ENCODE measurements at regions not wholly inside any gene's neighbourhood (a gene's known extent, or its start where the extent isn't known, plus 50 kb on each side); places are given as distances from the start of the nearest gene placed in this dataset.

DNA sequence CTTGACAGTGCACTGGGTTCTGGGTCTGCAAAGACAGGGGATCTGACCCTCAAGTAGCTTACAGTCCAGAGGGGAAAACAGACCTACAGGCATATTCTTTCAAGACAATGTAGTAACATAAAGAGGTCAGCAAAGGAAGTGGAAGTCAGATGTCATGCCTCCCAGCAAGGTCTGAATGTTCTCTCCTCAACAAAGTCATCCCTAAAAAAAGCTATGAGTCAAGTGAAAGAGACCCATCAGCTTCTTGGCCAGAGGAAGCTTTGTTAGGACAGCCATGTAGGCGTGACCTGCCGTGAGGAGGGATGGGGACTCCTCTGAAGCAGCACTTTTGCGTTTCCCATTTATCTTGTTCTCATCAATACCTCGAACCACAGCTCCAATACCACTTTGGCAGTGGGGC is 331.6 kb upstream of the NR2F2 start (continued):
- TF ChIP-seq MXI1 (IDR thresholded peaks at IDR 0.05; ENCODE audit: low read depth, low read length), result no peak

DNA sequence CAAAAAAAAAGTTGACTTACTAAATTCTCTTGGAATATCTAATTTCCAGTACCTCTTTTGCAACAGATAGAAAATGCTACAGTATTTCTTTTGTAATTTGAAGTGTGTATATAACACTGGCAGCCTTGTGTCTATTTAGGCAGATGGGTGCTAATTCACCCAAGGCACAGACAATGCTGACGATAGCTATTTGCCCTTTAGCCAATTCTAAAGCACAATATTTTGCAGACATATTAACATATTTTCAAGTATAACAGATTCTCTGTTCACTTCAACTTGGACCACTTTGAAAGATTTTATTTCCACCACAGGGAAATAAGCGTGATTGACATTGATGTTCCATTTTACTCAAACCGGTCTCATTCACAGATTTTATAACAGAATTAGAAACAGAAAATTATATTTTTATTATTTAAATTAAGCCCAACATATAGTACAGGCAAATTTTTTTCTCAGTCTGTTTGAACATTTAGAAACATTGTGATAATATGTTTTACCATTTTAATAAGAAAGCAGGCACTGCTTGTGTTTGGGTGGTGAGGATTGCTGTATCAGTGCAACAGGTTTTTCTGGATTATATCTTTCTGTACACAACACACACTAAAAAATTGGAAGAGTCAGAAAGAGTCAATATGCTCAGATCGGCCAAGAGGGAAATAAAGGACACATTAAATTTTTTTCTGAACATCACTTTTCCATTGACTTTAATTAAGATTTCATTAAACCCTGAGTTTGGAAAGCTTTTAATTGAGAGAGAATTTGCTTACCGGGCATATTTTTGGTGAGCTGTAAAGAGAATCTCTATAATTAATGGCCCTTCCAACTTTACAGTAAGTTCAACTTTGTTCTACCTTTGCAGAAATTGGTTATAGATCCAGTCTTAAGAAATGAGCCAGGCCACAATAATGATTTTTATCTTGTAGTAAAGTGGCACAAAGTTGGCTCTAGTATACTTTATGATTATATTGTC is 327.3 kb upstream of the NR2F2 start:
- Histone ChIP-seq H3K9me3 (no peaks in the 10 kb centered on the region), H3K4me1 (ENCODE audit: control insufficient read depth in 1 of 2, insufficient read depth in 2 of 2, low read depth in 1 of 2, low read length in 1 of 2) (no peaks in the 10 kb centered on the region), H3K9me2 (no peaks in the 10 kb centered on the region), H3K36me3 (replicated peaks in 1 of 2; ENCODE audit: control insufficient read depth in 1 of 2, insufficient read depth in 2 of 2, low read length in 1 of 2) (no peaks in the 10 kb centered on the region), H3K4me2 (no peak overlapping the region), H3K79me2 (ENCODE audit: insufficient read depth) (no peaks in the 10 kb centered on the region), H3F3A (replicated peaks; ENCODE audit: insufficient read depth) (no peaks in the 10 kb centered on the region), H3K9ac (no peak overlapping the region), H3K27me3 (ENCODE audit: insufficient read depth) (no peaks in the 10 kb centered on the region), H4K20me1 (ENCODE audit: insufficient read depth) (no peaks in the 10 kb centered on the region), H3K27ac (ENCODE audit: low read depth in 2 of 2, low read length in 1 of 2) (no peak overlapping the region), H3K4me3 (ENCODE audit: low read depth in 2 of 2, low read length in 1 of 2) (no peak overlapping the region), H2AFZ (ENCODE audit: low read depth) (no peak overlapping the region)
- TF ChIP-seq RCOR1 (IDR thresholded peaks at IDR 0.05; ENCODE audit: low read length) (no peak), CHD2 (IDR thresholded peaks at IDR 0.05; ENCODE audit: low read length, partially characterized antibody) (no peak), RFX5 (IDR thresholded peaks at IDR 0.05; ENCODE audit: low read length) (no peak), TCF12 (IDR thresholded peaks at IDR 0.05) (no peak), POLR2AphosphoS5 (IDR thresholded peaks at IDR 0.05; ENCODE audit: low read depth, low read length) (no peak), EZH2phosphoT487 (IDR thresholded peaks at IDR 0.05; ENCODE audit: borderline replicate concordance, low read depth) (no peak), RAD21 (IDR thresholded peaks at IDR 0.05; ENCODE audit: low read length) (no peak), GATA2 (CRISPR knock-in tag; IDR thresholded peaks at IDR 0.05) (no peak), FOSL2 (IDR thresholded peaks at IDR 0.05; ENCODE audit: borderline replicate concordance, low read depth) (no peak), TAF1 (IDR thresholded peaks at IDR 0.05; ENCODE audit: borderline replicate concordance, low read depth, low read length) (no peak)
- TF ChIP-seq, protein P1, sequence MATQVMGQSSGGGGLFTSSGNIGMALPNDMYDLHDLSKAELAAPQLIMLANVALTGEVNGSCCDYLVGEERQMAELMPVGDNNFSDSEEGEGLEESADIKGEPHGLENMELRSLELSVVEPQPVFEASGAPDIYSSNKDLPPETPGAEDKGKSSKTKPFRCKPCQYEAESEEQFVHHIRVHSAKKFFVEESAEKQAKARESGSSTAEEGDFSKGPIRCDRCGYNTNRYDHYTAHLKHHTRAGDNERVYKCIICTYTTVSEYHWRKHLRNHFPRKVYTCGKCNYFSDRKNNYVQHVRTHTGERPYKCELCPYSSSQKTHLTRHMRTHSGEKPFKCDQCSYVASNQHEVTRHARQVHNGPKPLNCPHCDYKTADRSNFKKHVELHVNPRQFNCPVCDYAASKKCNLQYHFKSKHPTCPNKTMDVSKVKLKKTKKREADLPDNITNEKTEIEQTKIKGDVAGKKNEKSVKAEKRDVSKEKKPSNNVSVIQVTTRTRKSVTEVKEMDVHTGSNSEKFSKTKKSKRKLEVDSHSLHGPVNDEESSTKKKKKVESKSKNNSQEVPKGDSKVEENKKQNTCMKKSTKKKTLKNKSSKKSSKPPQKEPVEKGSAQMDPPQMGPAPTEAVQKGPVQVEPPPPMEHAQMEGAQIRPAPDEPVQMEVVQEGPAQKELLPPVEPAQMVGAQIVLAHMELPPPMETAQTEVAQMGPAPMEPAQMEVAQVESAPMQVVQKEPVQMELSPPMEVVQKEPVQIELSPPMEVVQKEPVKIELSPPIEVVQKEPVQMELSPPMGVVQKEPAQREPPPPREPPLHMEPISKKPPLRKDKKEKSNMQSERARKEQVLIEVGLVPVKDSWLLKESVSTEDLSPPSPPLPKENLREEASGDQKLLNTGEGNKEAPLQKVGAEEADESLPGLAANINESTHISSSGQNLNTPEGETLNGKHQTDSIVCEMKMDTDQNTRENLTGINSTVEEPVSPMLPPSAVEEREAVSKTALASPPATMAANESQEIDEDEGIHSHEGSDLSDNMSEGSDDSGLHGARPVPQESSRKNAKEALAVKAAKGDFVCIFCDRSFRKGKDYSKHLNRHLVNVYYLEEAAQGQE (IDR thresholded peaks at IDR 0.05; ENCODE audit: low read depth, low read length), result no peak
- TF ChIP-seq, protein P2, sequence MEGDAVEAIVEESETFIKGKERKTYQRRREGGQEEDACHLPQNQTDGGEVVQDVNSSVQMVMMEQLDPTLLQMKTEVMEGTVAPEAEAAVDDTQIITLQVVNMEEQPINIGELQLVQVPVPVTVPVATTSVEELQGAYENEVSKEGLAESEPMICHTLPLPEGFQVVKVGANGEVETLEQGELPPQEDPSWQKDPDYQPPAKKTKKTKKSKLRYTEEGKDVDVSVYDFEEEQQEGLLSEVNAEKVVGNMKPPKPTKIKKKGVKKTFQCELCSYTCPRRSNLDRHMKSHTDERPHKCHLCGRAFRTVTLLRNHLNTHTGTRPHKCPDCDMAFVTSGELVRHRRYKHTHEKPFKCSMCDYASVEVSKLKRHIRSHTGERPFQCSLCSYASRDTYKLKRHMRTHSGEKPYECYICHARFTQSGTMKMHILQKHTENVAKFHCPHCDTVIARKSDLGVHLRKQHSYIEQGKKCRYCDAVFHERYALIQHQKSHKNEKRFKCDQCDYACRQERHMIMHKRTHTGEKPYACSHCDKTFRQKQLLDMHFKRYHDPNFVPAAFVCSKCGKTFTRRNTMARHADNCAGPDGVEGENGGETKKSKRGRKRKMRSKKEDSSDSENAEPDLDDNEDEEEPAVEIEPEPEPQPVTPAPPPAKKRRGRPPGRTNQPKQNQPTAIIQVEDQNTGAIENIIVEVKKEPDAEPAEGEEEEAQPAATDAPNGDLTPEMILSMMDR (IDR thresholded peaks at IDR 0.05), result no peak
- TF ChIP-seq, protein P3, sequence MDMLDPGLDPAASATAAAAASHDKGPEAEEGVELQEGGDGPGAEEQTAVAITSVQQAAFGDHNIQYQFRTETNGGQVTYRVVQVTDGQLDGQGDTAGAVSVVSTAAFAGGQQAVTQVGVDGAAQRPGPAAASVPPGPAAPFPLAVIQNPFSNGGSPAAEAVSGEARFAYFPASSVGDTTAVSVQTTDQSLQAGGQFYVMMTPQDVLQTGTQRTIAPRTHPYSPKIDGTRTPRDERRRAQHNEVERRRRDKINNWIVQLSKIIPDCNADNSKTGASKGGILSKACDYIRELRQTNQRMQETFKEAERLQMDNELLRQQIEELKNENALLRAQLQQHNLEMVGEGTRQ (IDR thresholded peaks at IDR 0.05; ENCODE audit: borderline replicate concordance, low read depth, low read length), result no peak
- TF ChIP-seq, protein P4, sequence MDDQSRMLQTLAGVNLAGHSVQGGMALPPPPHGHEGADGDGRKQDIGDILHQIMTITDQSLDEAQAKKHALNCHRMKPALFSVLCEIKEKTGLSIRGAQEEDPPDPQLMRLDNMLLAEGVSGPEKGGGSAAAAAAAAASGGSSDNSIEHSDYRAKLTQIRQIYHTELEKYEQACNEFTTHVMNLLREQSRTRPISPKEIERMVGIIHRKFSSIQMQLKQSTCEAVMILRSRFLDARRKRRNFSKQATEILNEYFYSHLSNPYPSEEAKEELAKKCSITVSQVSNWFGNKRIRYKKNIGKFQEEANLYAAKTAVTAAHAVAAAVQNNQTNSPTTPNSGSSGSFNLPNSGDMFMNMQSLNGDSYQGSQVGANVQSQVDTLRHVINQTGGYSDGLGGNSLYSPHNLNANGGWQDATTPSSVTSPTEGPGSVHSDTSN (IDR thresholded peaks at IDR 0.05), result no peak
- WGBS (ENCODE audit: low lambda C conversion rate), result 30% methylated on average over 5 of the region's 5 CpGs
- no peak for DNase-seq
- CTCF ChIA-PET, result no interaction called here
- POLR2A ChIA-PET, result no interaction called here
